LNCAP (cell line): ENCODE measurements at regions not wholly inside any gene's neighbourhood (a gene's known extent, or its start where the extent isn't known, plus 50 kb on each side); places are given as distances from the start of the nearest gene placed in this dataset.

Source experiments
- TF ChIP-seq, protein P1 (sequence below): fragments of 450-650 bp; IDR thresholded peaks from 2 replicates; pipeline ENCODE4 v1.5.1; 2017; ENCODE audit warnings: mild to moderate bottlenecking

DNA sequence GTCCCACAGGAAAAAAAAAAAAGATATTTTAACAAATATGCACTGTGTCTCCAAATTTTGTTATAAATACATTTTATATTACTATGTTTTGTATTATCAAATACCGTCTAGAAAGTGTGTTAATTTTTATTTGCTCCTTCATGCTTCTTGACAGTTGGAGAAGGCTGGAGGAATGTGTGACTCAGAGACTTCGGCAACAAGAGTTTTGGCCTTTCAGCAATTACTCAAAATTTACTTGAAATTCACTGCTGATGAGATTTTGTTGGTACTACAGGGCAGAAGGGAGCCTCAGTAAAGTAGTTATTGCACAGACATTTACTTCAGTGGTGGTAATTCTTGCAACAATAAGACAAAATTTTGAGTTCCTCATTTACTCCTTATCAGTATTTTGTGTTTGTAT, 2164.0 kb downstream of the PCDH7 start:
- TF ChIP-seq, protein P1, sequence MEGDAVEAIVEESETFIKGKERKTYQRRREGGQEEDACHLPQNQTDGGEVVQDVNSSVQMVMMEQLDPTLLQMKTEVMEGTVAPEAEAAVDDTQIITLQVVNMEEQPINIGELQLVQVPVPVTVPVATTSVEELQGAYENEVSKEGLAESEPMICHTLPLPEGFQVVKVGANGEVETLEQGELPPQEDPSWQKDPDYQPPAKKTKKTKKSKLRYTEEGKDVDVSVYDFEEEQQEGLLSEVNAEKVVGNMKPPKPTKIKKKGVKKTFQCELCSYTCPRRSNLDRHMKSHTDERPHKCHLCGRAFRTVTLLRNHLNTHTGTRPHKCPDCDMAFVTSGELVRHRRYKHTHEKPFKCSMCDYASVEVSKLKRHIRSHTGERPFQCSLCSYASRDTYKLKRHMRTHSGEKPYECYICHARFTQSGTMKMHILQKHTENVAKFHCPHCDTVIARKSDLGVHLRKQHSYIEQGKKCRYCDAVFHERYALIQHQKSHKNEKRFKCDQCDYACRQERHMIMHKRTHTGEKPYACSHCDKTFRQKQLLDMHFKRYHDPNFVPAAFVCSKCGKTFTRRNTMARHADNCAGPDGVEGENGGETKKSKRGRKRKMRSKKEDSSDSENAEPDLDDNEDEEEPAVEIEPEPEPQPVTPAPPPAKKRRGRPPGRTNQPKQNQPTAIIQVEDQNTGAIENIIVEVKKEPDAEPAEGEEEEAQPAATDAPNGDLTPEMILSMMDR = no peak

DNA sequence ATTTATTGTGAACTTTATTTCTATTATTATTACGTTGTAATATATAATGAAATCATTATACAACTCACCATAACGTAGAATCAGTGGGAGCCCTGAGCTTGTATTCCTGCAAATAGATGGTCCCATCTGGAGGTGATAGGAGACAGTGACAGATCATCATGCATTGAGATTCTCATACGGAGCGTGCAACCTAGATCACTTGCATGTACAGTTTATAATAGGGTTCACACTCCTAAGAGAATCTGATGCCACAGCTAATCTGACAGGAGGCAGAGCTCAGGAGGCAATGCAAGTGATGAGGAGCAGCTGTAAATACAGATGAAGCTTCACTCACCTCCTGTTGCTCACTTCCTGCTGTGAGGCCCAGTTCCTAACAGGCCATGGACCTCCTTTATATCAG, 2170.2 kb downstream of the PCDH7 start:
- TF ChIP-seq, protein P1 = no peak

DNA sequence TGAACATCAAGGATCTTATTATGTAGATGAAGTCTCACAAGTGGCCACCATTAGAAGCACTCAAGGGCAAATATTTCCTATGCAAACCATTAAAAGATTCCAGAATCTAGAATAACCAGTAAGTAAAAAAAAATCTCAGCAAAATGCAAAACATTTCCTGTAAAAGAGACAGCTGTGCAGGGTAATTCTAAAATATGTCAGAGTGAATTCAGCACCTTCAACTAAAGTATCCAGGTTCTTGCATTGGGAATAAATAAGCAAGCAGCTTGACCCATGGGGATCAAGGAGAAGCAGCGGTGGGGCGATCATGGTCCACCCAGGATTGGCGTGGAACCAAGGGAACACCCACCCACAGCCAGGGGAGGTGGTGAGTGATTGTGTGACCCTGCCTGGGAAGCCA, 2188.9 kb downstream of the PCDH7 start:
- TF ChIP-seq, protein P1 = no peak

DNA sequence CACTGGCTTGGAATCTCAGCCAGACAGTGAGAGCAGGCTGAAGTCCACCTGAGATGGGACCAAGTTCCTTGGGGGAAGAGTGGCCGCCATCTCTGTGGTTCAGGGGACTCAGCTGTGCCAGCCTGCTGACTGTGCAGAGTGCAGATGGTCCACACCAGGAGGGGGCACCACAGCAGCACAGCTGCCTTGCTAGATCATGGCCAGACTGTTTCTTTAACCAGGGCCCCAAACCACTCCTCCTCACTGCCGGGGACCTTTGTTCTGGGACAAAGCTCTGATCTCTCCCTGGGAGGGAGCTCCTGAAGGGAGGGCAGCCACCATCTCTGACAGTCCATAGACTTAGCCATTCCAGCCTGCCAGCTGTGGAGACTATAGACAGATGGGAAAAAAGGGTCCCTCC, 2189.6 kb downstream of the PCDH7 start:
- TF ChIP-seq, protein P1 = no peak

DNA sequence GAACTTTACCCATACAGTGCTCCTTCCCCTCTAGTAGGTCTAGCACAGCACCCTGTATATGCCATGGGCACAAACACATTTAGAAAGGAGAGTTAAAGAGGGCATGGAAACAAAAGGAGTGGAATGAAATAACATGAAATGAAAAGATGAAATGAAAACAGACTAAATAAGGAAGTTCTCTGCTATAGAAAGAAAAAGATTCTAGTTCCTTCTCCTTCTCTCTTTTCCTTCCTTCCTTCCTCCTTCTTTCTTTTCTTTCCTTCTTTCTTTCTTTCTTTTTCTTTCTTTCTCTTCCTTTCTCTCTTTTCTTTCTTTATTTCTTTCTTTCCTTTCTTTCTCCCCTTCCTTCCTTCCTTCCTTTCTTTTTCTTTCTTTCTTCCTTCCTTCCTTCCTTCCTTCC, 2197.4 kb downstream of the PCDH7 start:
- TF ChIP-seq, protein P1 = no peak

DNA sequence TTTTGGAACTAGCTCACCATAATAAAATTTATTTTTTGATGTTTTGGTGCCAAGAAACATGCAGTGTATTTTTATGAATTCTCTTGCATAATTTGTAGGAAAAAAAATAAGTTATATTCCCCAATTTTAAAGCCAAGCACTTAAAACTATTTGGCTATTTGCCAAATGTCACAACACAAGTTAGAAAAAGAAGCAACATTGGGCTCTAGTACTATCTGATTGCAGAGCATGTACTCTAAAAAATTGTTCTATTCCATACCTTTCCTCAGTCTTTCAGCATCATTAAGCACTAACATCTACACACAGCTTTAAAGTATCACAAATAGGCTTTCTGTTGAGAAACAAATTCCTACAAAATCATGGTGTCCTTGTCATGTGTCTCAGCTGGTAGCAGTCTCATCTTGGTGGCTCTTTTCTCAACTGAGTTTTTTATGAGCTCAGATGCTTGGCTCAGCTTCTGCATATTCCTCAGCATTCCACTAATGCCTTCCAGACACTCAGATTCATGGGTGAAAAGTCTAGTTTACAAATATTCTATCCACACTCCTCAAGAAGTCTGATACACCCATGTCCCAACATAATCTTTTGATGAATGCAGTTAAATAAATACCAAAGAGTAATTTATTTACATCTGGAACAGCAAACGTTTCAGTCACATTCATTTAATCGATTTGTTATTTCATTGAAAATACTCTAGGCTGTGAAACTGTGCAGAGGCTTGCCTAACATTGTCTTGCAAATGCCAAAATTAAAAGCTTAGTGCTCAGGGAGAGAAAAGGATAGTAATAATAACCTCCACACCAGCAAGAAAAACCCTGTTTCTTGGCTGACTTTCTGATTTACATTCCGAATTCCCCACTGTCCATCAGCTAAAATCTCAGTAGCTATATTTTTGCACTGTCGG, 2209.9 kb downstream of the PCDH7 start:
- TF ChIP-seq, protein P1 = no peak

DNA sequence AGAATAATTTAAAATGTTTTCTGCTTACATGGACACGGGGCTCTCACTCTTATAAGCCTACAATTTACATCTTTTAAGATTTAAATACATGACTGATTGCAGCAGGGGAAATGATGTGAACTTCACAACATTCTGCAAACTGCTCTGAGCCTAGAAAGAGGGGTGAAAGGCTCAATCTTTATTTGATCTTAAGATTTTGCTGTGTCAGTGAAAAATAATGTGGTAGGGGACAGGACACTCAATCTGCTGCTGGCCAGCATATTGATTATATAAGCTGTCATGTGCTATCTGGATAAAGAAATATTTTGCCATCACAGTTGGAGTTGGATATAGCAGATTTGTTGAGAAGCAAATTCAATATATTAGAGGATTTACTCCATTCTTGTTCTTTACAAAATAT, 2210.5 kb downstream of the PCDH7 start:
- TF ChIP-seq, protein P1 = no peak

DNA sequence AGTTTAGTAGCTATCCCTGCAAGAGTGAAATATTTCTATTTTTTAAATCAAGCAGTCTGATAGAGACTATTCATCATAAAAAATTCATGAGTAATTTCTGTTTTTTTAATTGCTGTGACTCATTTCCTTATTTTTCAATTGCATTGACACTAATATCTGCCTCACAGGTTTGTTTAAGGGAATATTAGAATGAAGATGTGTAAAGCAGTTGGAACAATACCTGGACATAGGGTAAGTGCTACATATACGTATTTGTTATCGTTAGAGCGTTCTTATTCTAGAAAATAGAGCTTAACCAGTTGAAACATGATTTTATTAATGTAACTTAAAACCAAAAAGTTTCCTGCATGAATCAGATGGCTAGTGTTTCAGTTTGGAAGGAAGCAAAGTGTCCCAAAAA, 2211.3 kb downstream of the PCDH7 start:
- TF ChIP-seq, protein P1 = no peak
